IMR-90 (cell line): ENCODE measurements at regions not wholly inside any gene's neighbourhood (a gene's known extent, or its start where the extent isn't known, plus 50 kb on each side); places are given as distances from the start of the nearest gene placed in this dataset.

Experiments
- ATAC-seq: fragments of 200-7000 bp; cut with Tn5 transposase; 2 replicates; pipeline ENCODE4 v1.9.1; 2020; ENCODE audit warnings: low read depth, mild to moderate bottlenecking, moderate library complexity
- BruUV-seq: library from RNA; stranded (reverse); fragments of 400-500 nt; replicated peaks from 2 replicates; lab custom pipeline; 2021; lab: Mats Ljungman, UMichigan
- CTCF ChIA-PET: fragments of 300-600 bp; formaldehyde crosslinking; extraction: SDS; loops from one replicate; lab custom pipeline; 2021; ENCODE audit warnings: antibody characterized with exemption; lab: Yijun Ruan, JAX
- POLR2A ChIA-PET: fragments of 300-600 bp; sonication (Branson Sonifier 250); formaldehyde crosslinking; loops from one replicate; lab custom pipeline; 2022; ENCODE audit warnings: antibody characterized with exemption; ENCODE audit not compliant: unreplicated experiment; lab: Charles Lee
- DNase-seq: peaks from one replicate; pipeline ENCODE4 v3.0.0; 2013
- H2AFZ ChIP-seq: replicated peaks from 2 replicates; pipeline ENCODE3; 2013; ENCODE audit warnings: low read length, mild to moderate bottlenecking; ENCODE audit not compliant: poor library complexity
- H2AK5ac ChIP-seq: 2 replicates; pipeline ENCODE4 v1.6.1; 2013; ENCODE audit warnings: low read depth, low read length, inconsistent platforms
- H2AK9ac ChIP-seq: replicated peaks from 2 replicates; pipeline ENCODE3; 2013; ENCODE audit warnings: mild to moderate bottlenecking, low read depth, low read length, moderate library complexity; ENCODE audit not compliant: poor library complexity
- H2BK120ac ChIP-seq: 2 replicates; pipeline ENCODE4 v1.6.1; 2013; ENCODE audit warnings: low read depth, low read length, inconsistent platforms
- H2BK15ac ChIP-seq: 3 replicates; pipeline ENCODE4 v1.6.1; 2013; ENCODE audit warnings: low read depth, low read length, inconsistent platforms
- H2BK20ac ChIP-seq: 2 replicates; pipeline ENCODE4 v1.6.1; 2013; ENCODE audit warnings: low read depth, mild to moderate bottlenecking, inconsistent platforms, low read length, moderate library complexity
- H2BK5ac ChIP-seq: 2 replicates; pipeline ENCODE4 v1.6.1; 2013; ENCODE audit warnings: mild to moderate bottlenecking, low read depth, low read length, inconsistent platforms; ENCODE audit not compliant: poor library complexity, severe bottlenecking
- H3K14ac ChIP-seq: replicated peaks from 2 replicates; pipeline ENCODE4 v1.6.1; 2013; ENCODE audit warnings: low read depth, low read length, inconsistent platforms
- H3K18ac ChIP-seq: 2 replicates; pipeline ENCODE4 v1.6.1; 2013; ENCODE audit warnings: low read depth, low read length, control low read depth
- H3K23ac ChIP-seq: 2 replicates; pipeline ENCODE4 v1.6.1; 2013; ENCODE audit warnings: low read depth, low read length, inconsistent platforms
- H3K27ac ChIP-seq: 2 replicates; pipeline ENCODE4 v1.5.1; 2013; ENCODE audit warnings: mild to moderate bottlenecking, control low read depth, low read length; ENCODE audit not compliant: insufficient read depth
- H3K27me3 ChIP-seq: 2 replicates; pipeline ENCODE4 v1.6.1; 2013; ENCODE audit warnings: low read length; ENCODE audit not compliant: control insufficient read depth, insufficient read depth
- H3K36me3 ChIP-seq: 2 replicates; pipeline ENCODE4 v1.6.1; 2013; ENCODE audit warnings: low read length, mixed read lengths; ENCODE audit not compliant: control insufficient read depth, insufficient read depth
- H3K4ac ChIP-seq: 2 replicates; pipeline ENCODE4 v1.6.1; 2013; ENCODE audit warnings: low read depth, low read length, inconsistent platforms
- H3K4me1 ChIP-seq: 2 replicates; pipeline ENCODE4 v1.6.1; 2013; ENCODE audit warnings: low read length, mixed read lengths; ENCODE audit not compliant: control insufficient read depth, insufficient read depth
- H3K4me2 ChIP-seq: 2 replicates; pipeline ENCODE4 v1.6.1; 2013; ENCODE audit warnings: low read depth, mild to moderate bottlenecking, control low read depth, low read length, moderate library complexity
- H3K4me3 ChIP-seq: 2 replicates; pipeline ENCODE4 v1.5.1; 2013; ENCODE audit warnings: low read depth, mild to moderate bottlenecking, control low read depth, low read length, moderate library complexity; ENCODE audit not compliant: insufficient read depth
- H3K56ac ChIP-seq: 2 replicates; pipeline ENCODE4 v1.6.1; 2013; ENCODE audit warnings: low read length, inconsistent platforms; ENCODE audit not compliant: insufficient read depth; ENCODE audit errors: extremely low read depth
- H3K79me1 ChIP-seq, 2 experiments: 2 replicates each; pipeline ENCODE4 v1.6.1; 2013; ENCODE audit warnings: low read length in 2 of 2, inconsistent platforms in 1 of 2, low read depth in 1 of 2
- H3K9ac ChIP-seq: 2 replicates; pipeline ENCODE4 v1.6.1; 2013; ENCODE audit warnings: low read depth, low read length, control low read depth
- H3K9me1 ChIP-seq: 2 replicates; pipeline ENCODE4 v1.6.1; 2013; ENCODE audit warnings: low read length, inconsistent platforms; ENCODE audit not compliant: insufficient read depth
- H3K9me3 ChIP-seq: 2 replicates; pipeline ENCODE4 v1.6.1; 2013; ENCODE audit warnings: low read length; ENCODE audit not compliant: control insufficient read depth, insufficient read depth
- H4K20me1 ChIP-seq: 2 replicates; pipeline ENCODE4 v1.6.1; 2013; ENCODE audit warnings: low read length, inconsistent platforms; ENCODE audit not compliant: insufficient read depth
- H4K5ac ChIP-seq: 2 replicates; pipeline ENCODE4 v1.6.1; 2013; ENCODE audit warnings: mild to moderate bottlenecking, low read depth, low read length, control low read depth
- H4K8ac ChIP-seq, 2 experiments: 2 replicates each; pipeline ENCODE4 v1.6.1; 2013; ENCODE audit warnings: low read depth in 2 of 2, low read length in 2 of 2, control low read depth in 1 of 2, inconsistent platforms in 1 of 2
- H4K91ac ChIP-seq: 2 replicates; pipeline ENCODE4 v1.6.1; 2013; ENCODE audit warnings: low read depth, low read length, inconsistent platforms; ENCODE audit not compliant: insufficient read depth
- CHD1 ChIP-seq: IDR thresholded peaks from 2 replicates; pipeline ENCODE4 v1.6.1; 2012; ENCODE audit warnings: low read depth, low read length, improper control_type of control experiment
- CTCF ChIP-seq: conservative IDR thresholded peaks from 2 replicates; pipeline ENCODE4 v1.5.1; 2012; ENCODE audit warnings: mild to moderate bottlenecking, low read depth, low read length, improper control_type of control experiment
- FOS ChIP-seq: fragments of 150-350 bp; IDR thresholded peaks from 2 replicates; pipeline ENCODE4 v1.6.1; 2016; ENCODE audit warnings: low read depth, low read length
- MAFK ChIP-seq: IDR thresholded peaks from 2 replicates; pipeline ENCODE4 v1.6.1; 2012; ENCODE audit warnings: low read depth, low read length, improper control_type of control experiment
- MAZ ChIP-seq: IDR thresholded peaks from 2 replicates; pipeline ENCODE4 v1.6.1; 2012; ENCODE audit warnings: low read depth, mild to moderate bottlenecking, low read length, improper control_type of control experiment, moderate library complexity, borderline replicate concordance
- MXI1 ChIP-seq: IDR thresholded peaks from 2 replicates; pipeline ENCODE4 v1.6.1; 2012; ENCODE audit warnings: low read depth, mild to moderate bottlenecking, low read length, moderate library complexity, borderline replicate concordance
- NFE2L2 ChIP-seq: fragments of 150-350 bp; IDR thresholded peaks from 2 replicates; pipeline ENCODE4 v1.6.1; 2016; ENCODE audit warnings: low read depth, mild to moderate bottlenecking, low read length
- RAD21 ChIP-seq: IDR thresholded peaks from 2 replicates; pipeline ENCODE4 v1.6.1; 2012; ENCODE audit warnings: low read length, improper control_type of control experiment
- RFX5 ChIP-seq: IDR thresholded peaks from 2 replicates; pipeline ENCODE4 v1.8.0; 2012; ENCODE audit warnings: low read depth, mild to moderate bottlenecking, low read length, moderate library complexity
- SMC3 ChIP-seq: fragments of 150-350 bp; IDR thresholded peaks from 2 replicates; pipeline ENCODE4 v1.6.1; 2016; ENCODE audit warnings: low read depth, mild to moderate bottlenecking, antibody characterized with exemption, low read length, moderate library complexity
- WGBS, 2 experiments: methylation state at CpG; one replicate each; pipeline versions ENCODE4 v1.1.5 to v1.1.7; 2013; ENCODE audit warnings: missing lambda C conversion rate in 2 of 2; ENCODE audit not compliant: insufficient read length in 1 of 2; ENCODE audit errors: extremely low coverage in 2 of 2; 5-methylcytosine and 5-hydroxymethylcytosine counted together
- dilution Hi-C: fragments of 300-500 bp; cut with HindIII; formaldehyde crosslinking; loops from one replicate; pipeline ENCODE4 v1.14.3; 2018; ENCODE audit warnings: low sequenced_read_pairs; ENCODE audit not compliant: unreplicated experiment
- in situ Hi-C: fragments of 300-500 bp; cut with MboI; formaldehyde crosslinking; loops from 3 replicates; pipeline ENCODE4 v1.14.3; 2019; ENCODE audit warnings: low sequenced_read_pairs, inconsistent platforms, mixed read lengths
- intact Hi-C: fragments of 100-400 bp; cut with micrococcal nuclease; formaldehyde crosslinking; loops from 2 replicates; pipeline ENCODE4 v1.10.0; 2022

- Histone ChIP-seq H3K9ac (no peak overlapping the region), H3K56ac (no peak overlapping the region), H3K36me3 (no peaks in the 10 kb centered on the region), H2AFZ (peak overlapping the region; percentile 45), H3K9me3 (no peaks in the 10 kb centered on the region), H4K20me1 (no peaks in the 10 kb centered on the region), H4K8ac (peak overlapping the region in 1 of 2 experiments; percentile 19; a peak in 1 of 4 replicates), H3K4me2 (no peak overlapping the region), H2AK9ac (peak overlapping the region; percentile 30), H3K27ac (no peak overlapping the region), H3K14ac (peak overlapping the region; percentile 83), H3K18ac (no peak overlapping the region; the same call in 1 of the 2 replicates), H4K5ac (no peak overlapping the region), H2BK5ac (no peak overlapping the region), H3K79me1 (no peaks in the 10 kb centered on the region), H3K4ac (peak overlapping the region; percentile 24), H3K4me1 (peaks cover 8% of the 10 kb centered on the region), H3K4me3 (no peak overlapping the region), H3K9me1 (peaks cover 6% of the 10 kb centered on the region; the same call in 1 of the 2 replicates), H2BK120ac (peak overlapping the region; percentile 42; the same call in 1 of the 2 replicates), H2AK5ac (no peak overlapping the region), H2BK20ac (peak overlapping the region; percentile 41; the same call in 1 of the 2 replicates), H3K23ac (no peak overlapping the region), H4K91ac (no peak overlapping the region), H3K27me3 (peaks cover 14% of the 10 kb centered on the region), H2BK15ac (no peak overlapping the region)
- no TSS peak for BruUV-seq
- peak; percentile 83 for DNase-seq
- ChIA-PET POLR2A (no interaction called here), CTCF (no interaction called here)
- intact Hi-C loops, result no loop called here
- TF ChIP-seq CHD1 (no peak), CTCF (no peak), SMC3 (no peak), NFE2L2 (no peak), MAFK (no peak), FOS (no peak), MXI1 (no peak), RAD21 (no peak), RFX5 (no peak), MAZ (no peak)
- ATAC-seq, result peak; percentile 38
- in situ Hi-C loops, result no loop called here
- dilution Hi-C loops, result no loop called here
- WGBS, 2 experiments, result 46% methylated on average over 4 of the region's 13 CpGs; no CpG with 5 or more reads in 1 of the 2 experiments
Measured at GRCh38 chr2:64288321-64289193, 144.3 kb upstream of the PELI1 start.
